HEK293 (cell line): ENCODE measurements at regions not wholly inside any gene's neighbourhood (a gene's known extent, or its start where the extent isn't known, plus 50 kb on each side); places are given as distances from the start of the nearest gene placed in this dataset.

Source experiments
- CTCF ChIA-PET: fragments of 350-600 bp; formaldehyde crosslinking; extraction: SDS; loops from one replicate; lab custom pipeline; 2021; ENCODE audit warnings: antibody characterized with exemption; lab: Yijun Ruan, JAX
- POLR2A ChIA-PET: fragments of 300-600 bp; formaldehyde crosslinking; extraction: SDS; loops from one replicate; lab custom pipeline; 2020; ENCODE audit warnings: antibody characterized with exemption, inconsistent platforms; lab: Yijun Ruan, JAX
- H3K27ac ChIP-seq: fragments of 200-500 bp; sonication (Bioruptor generic); 2 replicates; pipeline ENCODE4 v1.5.1; 2014; ENCODE audit warnings: low read depth, low read length, control low read depth, inconsistent platforms; ENCODE audit errors: extremely low read depth
- H3K36me3 ChIP-seq, 2 experiments: fragments of 200-500 bp in 1 of 2; sonication (Bioruptor generic) in 1 of 2; 1 replicate in 1 of 2; 2 replicates in 1 of 2; pipeline ENCODE4 v1.5.1; 2014 to 2017; ENCODE audit warnings: inconsistent platforms in 2 of 2, low read length in 2 of 2; ENCODE audit not compliant: control insufficient read depth in 2 of 2, insufficient read depth in 1 of 2
- H3K4me1 ChIP-seq: fragments of 200-500 bp; sonication (Bioruptor generic); 2 replicates; pipeline ENCODE4 v1.5.1; 2014; ENCODE audit warnings: mild to moderate bottlenecking, low read length, inconsistent platforms; ENCODE audit not compliant: control insufficient read depth, insufficient read depth
- H3K4me3 ChIP-seq: 2 replicates; pipeline ENCODE4 v1.5.1; 2011; ENCODE audit warnings: low read depth, mild to moderate bottlenecking, control low read depth, low read length, moderate library complexity
- H3K9me3 ChIP-seq: fragments of 200-500 bp; sonication (Bioruptor generic); 2 replicates; pipeline ENCODE4 v1.5.1; 2014; ENCODE audit warnings: low read depth, low read length, inconsistent platforms; ENCODE audit not compliant: control insufficient read depth, insufficient read depth
- GFI1B ChIP-seq: fragments of 450-650 bp; formaldehyde crosslinking; IDR thresholded peaks from 2 replicates; pipeline ENCODE4 v1.5.1; 2016; ENCODE audit warnings: missing biosample characterization, missing genetic modification characterization
- HOXD13 ChIP-seq: sonication (generic); formaldehyde crosslinking; IDR thresholded peaks from 2 replicates; pipeline ENCODE4 v1.8.0; 2022; ENCODE audit warnings: missing genetic modification reagents, borderline replicate concordance
- PATZ1 ChIP-seq: fragments of 450-650 bp; formaldehyde crosslinking; IDR thresholded peaks from 2 replicates; pipeline ENCODE4 v1.5.1; 2016; ENCODE audit warnings: missing biosample characterization, missing genetic modification characterization
- RBAK ChIP-seq: fragments of 450-650 bp; formaldehyde crosslinking; IDR thresholded peaks from 2 replicates; pipeline ENCODE4 v1.5.1; 2016; ENCODE audit warnings: missing biosample characterization, missing genetic modification characterization
- REST ChIP-seq: fragments of 450-650 bp; formaldehyde crosslinking; IDR thresholded peaks from 2 replicates; pipeline ENCODE4 v1.5.1; 2016; ENCODE audit warnings: missing biosample characterization, missing genetic modification characterization
- SETDB1 ChIP-seq: IDR thresholded peaks from one replicate; pipeline ENCODE4 v1.6.1; 2017; ENCODE audit warnings: mild to moderate bottlenecking, low read length, moderate library complexity, mixed read lengths; ENCODE audit not compliant: insufficient read length
- TCF7L2 ChIP-seq: IDR thresholded peaks from 2 replicates; pipeline ENCODE4 v1.6.1; 2011; ENCODE audit warnings: low read depth, mild to moderate bottlenecking, inconsistent platforms, low read length, moderate library complexity, borderline replicate concordance
- TSHZ1 ChIP-seq: fragments of 450-650 bp; formaldehyde crosslinking; IDR thresholded peaks from 2 replicates; pipeline ENCODE4 v1.5.1; 2016; ENCODE audit warnings: missing biosample characterization, missing genetic modification characterization, borderline replicate concordance
- ZBTB48 ChIP-seq: fragments of 450-650 bp; formaldehyde crosslinking; IDR thresholded peaks from 2 replicates; pipeline ENCODE4 v1.5.1; 2016; ENCODE audit warnings: missing biosample characterization, missing genetic modification characterization
- ZBTB6 ChIP-seq: fragments of 450-650 bp; formaldehyde crosslinking; IDR thresholded peaks from 2 replicates; pipeline ENCODE4 v1.5.1; 2017; ENCODE audit warnings: missing biosample characterization, missing genetic modification characterization
- ZFP41 ChIP-seq: fragments of 450-650 bp; formaldehyde crosslinking; IDR thresholded peaks from 2 replicates; pipeline ENCODE4 v1.5.1; 2016; ENCODE audit warnings: missing biosample characterization, missing genetic modification characterization, borderline replicate concordance
- ZNF114 ChIP-seq: fragments of 450-650 bp; formaldehyde crosslinking; IDR thresholded peaks from 2 replicates; pipeline ENCODE4 v1.5.0; 2017; ENCODE audit warnings: missing biosample characterization, missing genetic modification characterization
- ZNF140 ChIP-seq: fragments of 450-650 bp; formaldehyde crosslinking; IDR thresholded peaks from 2 replicates; pipeline ENCODE4 v1.5.1; 2016; ENCODE audit warnings: missing biosample characterization, missing genetic modification characterization
- ZNF146 ChIP-seq: fragments of 450-650 bp; formaldehyde crosslinking; IDR thresholded peaks from 2 replicates; pipeline ENCODE4 v1.5.1; 2016; ENCODE audit warnings: missing biosample characterization, missing genetic modification characterization
- ZNF211 ChIP-seq: fragments of 450-650 bp; formaldehyde crosslinking; IDR thresholded peaks from 2 replicates; pipeline ENCODE4 v1.5.1; 2016; ENCODE audit warnings: low read depth, missing biosample characterization, missing genetic modification characterization
- ZNF24 ChIP-seq: fragments of 450-650 bp; formaldehyde crosslinking; IDR thresholded peaks from 2 replicates; pipeline ENCODE4 v1.5.1; 2016; ENCODE audit warnings: missing biosample characterization, missing genetic modification characterization
- ZNF311 ChIP-seq: fragments of 450-650 bp; formaldehyde crosslinking; IDR thresholded peaks from 2 replicates; pipeline ENCODE4 v1.5.1; 2017; ENCODE audit warnings: missing biosample characterization, missing genetic modification characterization, borderline replicate concordance
- ZNF398 ChIP-seq: fragments of 450-650 bp; formaldehyde crosslinking; IDR thresholded peaks from 2 replicates; pipeline ENCODE4 v1.5.1; 2017; ENCODE audit warnings: missing biosample characterization, missing genetic modification characterization
- ZNF521 ChIP-seq: fragments of 450-650 bp; formaldehyde crosslinking; IDR thresholded peaks from 2 replicates; pipeline ENCODE4 v1.5.1; 2017; ENCODE audit warnings: missing biosample characterization, mild to moderate bottlenecking, missing genetic modification characterization
- ZNF610 ChIP-seq: fragments of 450-650 bp; formaldehyde crosslinking; IDR thresholded peaks from 2 replicates; pipeline ENCODE4 v1.5.1; 2016; ENCODE audit warnings: missing biosample characterization, missing genetic modification characterization, borderline replicate concordance
- ZSCAN18 ChIP-seq: fragments of 450-650 bp; formaldehyde crosslinking; IDR thresholded peaks from 2 replicates; pipeline ENCODE4 v1.5.1; 2016; ENCODE audit warnings: missing biosample characterization, missing genetic modification characterization

GRCh38 chr13:48859272-48860105 lies 116.2 kb upstream of the FNDC3A start:
- Histone ChIP-seq H3K9me3 (no peaks in the 10 kb centered on the region), H3K36me3 (no peaks in the 10 kb centered on the region), H3K4me1 (peaks cover 7% of the 10 kb centered on the region), H3K27ac (no peak overlapping the region), H3K4me3 (no peak overlapping the region)
- ChIA-PET POLR2A (no interaction called here), CTCF (interaction anchor here (1.0 kb wide), 1 partner anchor 13 kb away, joined by 3 read pairs; no protein-coding TSS in a partner anchor)
- TF ChIP-seq ZNF140 (tag by site-specific recombination) (no peak), ZSCAN18 (tag by site-specific recombination) (no peak), ZBTB6 (tag by site-specific recombination) (no peak), RBAK (tag by site-specific recombination) (no peak), ZNF211 (tag by site-specific recombination) (no peak), ZFP41 (tag by site-specific recombination) (no peak), PATZ1 (tag by site-specific recombination) (peak; percentile 29; the same call in 1 of the 2 replicates), ZNF398 (tag by site-specific recombination) (no peak), ZBTB48 (tag by site-specific recombination) (no peak), ZNF114 (no peak), ZNF521 (no peak), SETDB1 (no peak), HOXD13 (CRISPR knock-in tag) (no peak), ZNF24 (tag by site-specific recombination) (no peak), ZNF610 (no peak), GFI1B (tag by site-specific recombination) (no peak), ZNF146 (tag by site-specific recombination) (no peak), REST (tag by site-specific recombination) (no peak), TSHZ1 (tag by site-specific recombination) (no peak), TCF7L2 (no peak), ZNF311 (no peak)
